ENCODE measurements at regions not wholly inside any gene's neighbourhood (a gene's known extent, or its start where the extent isn't known, plus 50 kb on each side); places are given as distances from the start of the nearest gene placed in this dataset.

DNA sequence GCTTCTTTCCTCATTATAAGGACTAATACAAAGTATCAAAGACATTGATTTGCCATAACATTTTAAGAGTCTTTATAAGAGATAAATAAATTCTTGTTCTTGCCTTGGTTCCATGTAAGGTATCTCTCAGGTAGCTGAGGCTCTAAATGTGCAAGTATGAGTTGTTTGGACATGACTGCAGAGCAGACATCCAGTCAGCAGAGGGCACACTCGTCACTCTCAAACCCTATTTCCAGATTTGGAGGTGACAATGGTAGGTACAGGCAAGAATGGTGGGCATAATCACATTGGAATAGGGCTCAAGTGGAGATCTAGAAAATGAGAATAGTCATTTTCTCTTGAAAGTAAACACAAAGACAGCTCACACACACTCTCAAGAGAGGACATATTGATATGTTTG, 133.3 kb upstream of the ZIC3 start:
- H3K4me1 Mint-ChIP-seq: peaks cover 27% of the 10 kb centered on the region
- peaks cover 14% of the 10 kb centered on the region for H3K27me3 Mint-ChIP-seq (ENCODE audit: low read depth)
- DNase-seq (ENCODE audit: low spot score): peak; percentile 52
- no peak overlapping the region for H3K27ac Mint-ChIP-seq
- no peak overlapping the region for H3K4me3 Mint-ChIP-seq
- TF ChIP-seq, protein P1, sequence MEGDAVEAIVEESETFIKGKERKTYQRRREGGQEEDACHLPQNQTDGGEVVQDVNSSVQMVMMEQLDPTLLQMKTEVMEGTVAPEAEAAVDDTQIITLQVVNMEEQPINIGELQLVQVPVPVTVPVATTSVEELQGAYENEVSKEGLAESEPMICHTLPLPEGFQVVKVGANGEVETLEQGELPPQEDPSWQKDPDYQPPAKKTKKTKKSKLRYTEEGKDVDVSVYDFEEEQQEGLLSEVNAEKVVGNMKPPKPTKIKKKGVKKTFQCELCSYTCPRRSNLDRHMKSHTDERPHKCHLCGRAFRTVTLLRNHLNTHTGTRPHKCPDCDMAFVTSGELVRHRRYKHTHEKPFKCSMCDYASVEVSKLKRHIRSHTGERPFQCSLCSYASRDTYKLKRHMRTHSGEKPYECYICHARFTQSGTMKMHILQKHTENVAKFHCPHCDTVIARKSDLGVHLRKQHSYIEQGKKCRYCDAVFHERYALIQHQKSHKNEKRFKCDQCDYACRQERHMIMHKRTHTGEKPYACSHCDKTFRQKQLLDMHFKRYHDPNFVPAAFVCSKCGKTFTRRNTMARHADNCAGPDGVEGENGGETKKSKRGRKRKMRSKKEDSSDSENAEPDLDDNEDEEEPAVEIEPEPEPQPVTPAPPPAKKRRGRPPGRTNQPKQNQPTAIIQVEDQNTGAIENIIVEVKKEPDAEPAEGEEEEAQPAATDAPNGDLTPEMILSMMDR (IDR thresholded peaks at IDR 0.05): peak; percentile 44
- TF ChIP-seq OVOL2 (CRISPR knock-in tag; IDR thresholded peaks at IDR 0.05; ENCODE audit: borderline replicate concordance): no peak
- H3K9me3 Mint-ChIP-seq: peaks cover 14% of the 10 kb centered on the region
- POLR2A ChIA-PET: no interaction called here
- ATAC-seq: peak; percentile 21
- CTCF ChIA-PET: interaction anchor here (0.7 to 4.2 kb wide), 12 partner anchors 49 to 593 kb away, joined by 3 to 27 read pairs (median 4); no protein-coding TSS in a partner anchor
- peaks cover 3% of the 10 kb centered on the region for H3K36me3 Mint-ChIP-seq

DNA sequence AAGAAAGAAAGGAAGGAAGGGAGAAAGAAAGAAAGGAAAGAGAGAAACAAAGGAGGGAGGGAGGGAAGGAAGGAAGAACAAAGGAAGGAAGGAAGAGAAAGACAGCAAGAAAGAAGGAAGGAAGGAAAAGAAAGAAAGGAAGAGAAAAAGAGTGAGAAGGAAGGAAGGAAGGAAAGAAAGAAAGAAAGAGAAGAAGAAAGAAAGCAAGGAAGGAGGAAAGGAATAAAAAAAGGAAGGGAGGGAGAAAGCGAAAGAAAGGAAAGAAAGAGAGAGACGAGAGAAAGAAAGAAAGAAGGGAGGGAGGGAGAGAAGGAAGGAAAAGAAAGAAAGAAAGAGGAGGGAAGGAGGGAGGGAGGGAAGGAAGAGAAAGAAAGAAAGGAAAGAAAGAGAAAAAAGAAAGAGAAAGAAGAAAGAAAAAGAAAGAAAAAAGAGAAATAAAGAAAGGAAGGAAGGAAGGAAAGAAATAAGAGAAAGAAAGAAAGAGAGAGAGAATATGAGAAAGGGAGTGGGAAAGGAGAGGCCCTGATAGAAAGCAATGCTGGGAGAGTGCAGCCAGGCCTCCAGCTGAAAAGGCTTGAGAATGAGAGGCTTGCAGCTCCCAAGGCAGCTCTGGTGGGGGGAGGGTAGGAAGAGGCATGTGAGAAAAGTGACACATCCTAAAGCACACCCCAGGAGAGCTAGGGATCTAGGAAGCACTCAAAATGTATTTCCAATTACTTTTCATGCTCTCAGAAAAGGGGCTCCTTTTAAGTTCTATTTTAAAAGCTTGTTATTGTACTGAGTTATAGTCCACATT, 134.0 kb upstream of the ZIC3 start:
- ChIA-PET CTCF (interaction anchor here (0.6 to 4.2 kb wide), 13 partner anchors 50 to 594 kb away, joined by 3 to 27 read pairs (median 4); no protein-coding TSS in a partner anchor), POLR2A (no interaction called here)
- Mint-ChIP-seq H3K9me3 (peaks cover 14% of the 10 kb centered on the region), H3K27me3 (ENCODE audit: low read depth) (peaks cover 19% of the 10 kb centered on the region), H3K4me3 (peak overlapping the region; percentile 53), H3K27ac (no peak overlapping the region), H3K36me3 (no peaks in the 10 kb centered on the region; the same call in none of the 2 replicates), H3K4me1 (peaks cover 27% of the 10 kb centered on the region)
- no peak for TF ChIP-seq TEAD4 (CRISPR knock-in tag; IDR thresholded peaks at IDR 0.05)
- TF ChIP-seq, protein P2, sequence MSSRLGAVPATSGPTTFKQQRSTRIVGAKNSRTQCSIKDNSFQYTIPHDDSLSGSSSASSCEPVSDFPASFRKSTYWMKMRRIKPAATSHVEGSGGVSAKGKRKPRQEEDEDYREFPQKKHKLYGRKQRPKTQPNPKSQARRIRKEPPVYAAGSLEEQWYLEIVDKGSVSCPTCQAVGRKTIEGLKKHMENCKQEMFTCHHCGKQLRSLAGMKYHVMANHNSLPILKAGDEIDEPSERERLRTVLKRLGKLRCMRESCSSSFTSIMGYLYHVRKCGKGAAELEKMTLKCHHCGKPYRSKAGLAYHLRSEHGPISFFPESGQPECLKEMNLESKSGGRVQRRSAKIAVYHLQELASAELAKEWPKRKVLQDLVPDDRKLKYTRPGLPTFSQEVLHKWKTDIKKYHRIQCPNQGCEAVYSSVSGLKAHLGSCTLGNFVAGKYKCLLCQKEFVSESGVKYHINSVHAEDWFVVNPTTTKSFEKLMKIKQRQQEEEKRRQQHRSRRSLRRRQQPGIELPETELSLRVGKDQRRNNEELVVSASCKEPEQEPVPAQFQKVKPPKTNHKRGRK (CRISPR knock-in tag; IDR thresholded peaks at IDR 0.05; ENCODE audit: borderline replicate concordance): peak; percentile 99
- ATAC-seq (peak; percentile 23), DNase-seq (ENCODE audit: low spot score) (peak; percentile 53)

DNA sequence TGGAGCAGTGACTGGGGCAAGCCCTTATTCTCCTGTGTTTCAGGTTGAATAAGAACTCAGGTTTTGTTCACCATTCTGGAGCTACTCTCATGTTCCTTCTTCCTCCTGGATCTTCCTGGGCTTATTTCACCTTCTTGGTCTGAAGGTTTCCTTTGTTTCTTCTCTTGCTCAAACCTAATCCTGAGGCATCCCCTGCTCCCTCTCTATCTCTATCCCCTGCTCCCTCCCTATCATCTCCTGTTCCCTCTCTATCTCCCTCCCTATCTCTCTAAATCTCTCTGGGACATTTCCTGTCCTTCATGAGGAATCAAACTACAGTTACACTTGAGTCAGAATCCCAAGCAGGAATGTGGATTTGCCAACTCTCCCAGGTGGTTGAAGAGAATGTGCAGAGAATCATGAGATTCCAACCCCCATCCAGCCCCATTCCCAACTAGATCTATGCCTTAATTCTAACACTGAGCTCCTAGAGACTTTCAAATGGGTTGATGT, 134.9 kb upstream of the ZIC3 start:
- TF ChIP-seq ZNF671 (CRISPR knock-in tag; IDR thresholded peaks at IDR 0.05): no peak
- no peak for TF ChIP-seq PRRX2 (CRISPR knock-in tag; IDR thresholded peaks at IDR 0.05)
- TF ChIP-seq RORB (CRISPR knock-in tag; IDR thresholded peaks at IDR 0.05): no peak
- no peak for TF ChIP-seq ELF4 (CRISPR knock-in tag; IDR thresholded peaks at IDR 0.05; ENCODE audit: low read depth)
- TF ChIP-seq, protein P2 (CRISPR knock-in tag; IDR thresholded peaks at IDR 0.05; ENCODE audit: borderline replicate concordance): 0 out of 2 replicates have a peak, but pooled peaks have one; percentile 10
- POLR2A ChIA-PET: interaction anchor here (0.6 to 0.9 kb wide), 2 partner anchors 120 to 137 kb away, joined by 4 to 7 read pairs; no protein-coding TSS in a partner anchor
- ATAC-seq (no peak), DNase-seq (ENCODE audit: low spot score) (no peak)
- H3K27me3 Mint-ChIP-seq (ENCODE audit: low read depth): peaks cover 27% of the 10 kb centered on the region
- peak overlapping the region; percentile 53 for H3K4me3 Mint-ChIP-seq
- CTCF ChIA-PET: interaction anchor here (0.7 to 4.2 kb wide), 7 partner anchors 79 to 495 kb away, joined by 3 to 27 read pairs (median 5); no protein-coding TSS in a partner anchor
- no peaks in the 10 kb centered on the region; the same call in 1 of the 2 replicates for H3K36me3 Mint-ChIP-seq
- H3K9me3 Mint-ChIP-seq: peaks cover 9% of the 10 kb centered on the region
- peaks cover 32% of the 10 kb centered on the region for H3K4me1 Mint-ChIP-seq
- H3K27ac Mint-ChIP-seq: no peak overlapping the region

DNA sequence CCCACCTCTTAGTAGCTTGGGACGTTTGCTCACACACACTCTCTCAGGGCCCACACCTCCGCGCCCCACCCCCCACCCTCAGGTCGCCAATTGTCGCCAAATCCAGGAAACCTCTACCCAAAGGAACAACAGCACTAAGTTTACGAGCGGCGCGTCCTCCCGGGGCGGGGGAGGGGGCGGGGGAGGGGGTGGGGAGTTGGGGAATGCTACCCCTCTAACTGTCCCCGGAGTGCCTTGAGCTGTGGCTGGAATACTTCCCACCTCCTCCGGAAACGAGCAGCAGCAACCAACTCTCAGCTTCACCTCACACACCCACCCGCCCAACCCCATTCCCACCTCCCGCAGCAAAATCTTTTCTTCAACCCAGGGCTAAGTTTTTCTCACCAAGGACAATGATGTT, 135.6 kb upstream of the ZIC3 start:
- POLR2A ChIA-PET: interaction anchor here (0.6 to 0.9 kb wide), 2 partner anchors 120 to 491 kb away, joined by 3 to 4 read pairs; no protein-coding TSS in a partner anchor
- no peak overlapping the region for H3K27ac Mint-ChIP-seq
- CTCF ChIA-PET: interaction anchor here (0.7 to 4.2 kb wide), 5 partner anchors 78 to 496 kb away, joined by 3 to 27 read pairs (median 5); no protein-coding TSS in a partner anchor
- peaks cover 32% of the 10 kb centered on the region for H3K27me3 Mint-ChIP-seq (ENCODE audit: low read depth)
- peaks cover 1% of the 10 kb centered on the region; the same call in 1 of the 2 replicates for H3K9me3 Mint-ChIP-seq
- H3K36me3 Mint-ChIP-seq: no peaks in the 10 kb centered on the region; the same call in 1 of the 2 replicates
- peak overlapping the region; percentile 77 for H3K4me3 Mint-ChIP-seq
- peaks cover 35% of the 10 kb centered on the region for H3K4me1 Mint-ChIP-seq
- no peak for ATAC-seq
- no peak for DNase-seq (ENCODE audit: low spot score)
- TF ChIP-seq, protein P3, sequence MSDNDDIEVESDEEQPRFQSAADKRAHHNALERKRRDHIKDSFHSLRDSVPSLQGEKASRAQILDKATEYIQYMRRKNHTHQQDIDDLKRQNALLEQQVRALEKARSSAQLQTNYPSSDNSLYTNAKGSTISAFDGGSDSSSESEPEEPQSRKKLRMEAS (CRISPR knock-in tag; IDR thresholded peaks at IDR 0.05): no peak
- TF ChIP-seq, protein P4, sequence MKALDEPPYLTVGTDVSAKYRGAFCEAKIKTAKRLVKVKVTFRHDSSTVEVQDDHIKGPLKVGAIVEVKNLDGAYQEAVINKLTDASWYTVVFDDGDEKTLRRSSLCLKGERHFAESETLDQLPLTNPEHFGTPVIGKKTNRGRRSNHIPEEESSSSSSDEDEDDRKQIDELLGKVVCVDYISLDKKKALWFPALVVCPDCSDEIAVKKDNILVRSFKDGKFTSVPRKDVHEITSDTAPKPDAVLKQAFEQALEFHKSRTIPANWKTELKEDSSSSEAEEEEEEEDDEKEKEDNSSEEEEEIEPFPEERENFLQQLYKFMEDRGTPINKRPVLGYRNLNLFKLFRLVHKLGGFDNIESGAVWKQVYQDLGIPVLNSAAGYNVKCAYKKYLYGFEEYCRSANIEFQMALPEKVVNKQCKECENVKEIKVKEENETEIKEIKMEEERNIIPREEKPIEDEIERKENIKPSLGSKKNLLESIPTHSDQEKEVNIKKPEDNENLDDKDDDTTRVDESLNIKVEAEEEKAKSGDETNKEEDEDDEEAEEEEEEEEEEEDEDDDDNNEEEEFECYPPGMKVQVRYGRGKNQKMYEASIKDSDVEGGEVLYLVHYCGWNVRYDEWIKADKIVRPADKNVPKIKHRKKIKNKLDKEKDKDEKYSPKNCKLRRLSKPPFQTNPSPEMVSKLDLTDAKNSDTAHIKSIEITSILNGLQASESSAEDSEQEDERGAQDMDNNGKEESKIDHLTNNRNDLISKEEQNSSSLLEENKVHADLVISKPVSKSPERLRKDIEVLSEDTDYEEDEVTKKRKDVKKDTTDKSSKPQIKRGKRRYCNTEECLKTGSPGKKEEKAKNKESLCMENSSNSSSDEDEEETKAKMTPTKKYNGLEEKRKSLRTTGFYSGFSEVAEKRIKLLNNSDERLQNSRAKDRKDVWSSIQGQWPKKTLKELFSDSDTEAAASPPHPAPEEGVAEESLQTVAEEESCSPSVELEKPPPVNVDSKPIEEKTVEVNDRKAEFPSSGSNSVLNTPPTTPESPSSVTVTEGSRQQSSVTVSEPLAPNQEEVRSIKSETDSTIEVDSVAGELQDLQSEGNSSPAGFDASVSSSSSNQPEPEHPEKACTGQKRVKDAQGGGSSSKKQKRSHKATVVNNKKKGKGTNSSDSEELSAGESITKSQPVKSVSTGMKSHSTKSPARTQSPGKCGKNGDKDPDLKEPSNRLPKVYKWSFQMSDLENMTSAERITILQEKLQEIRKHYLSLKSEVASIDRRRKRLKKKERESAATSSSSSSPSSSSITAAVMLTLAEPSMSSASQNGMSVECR (CRISPR knock-in tag; IDR thresholded peaks at IDR 0.05; ENCODE audit: borderline replicate concordance): no peak
- TF ChIP-seq TEAD4 (CRISPR knock-in tag; IDR thresholded peaks at IDR 0.05) (no peak), JUN (CRISPR knock-in tag; IDR thresholded peaks at IDR 0.05) (no peak)
- TF ChIP-seq, protein P5, sequence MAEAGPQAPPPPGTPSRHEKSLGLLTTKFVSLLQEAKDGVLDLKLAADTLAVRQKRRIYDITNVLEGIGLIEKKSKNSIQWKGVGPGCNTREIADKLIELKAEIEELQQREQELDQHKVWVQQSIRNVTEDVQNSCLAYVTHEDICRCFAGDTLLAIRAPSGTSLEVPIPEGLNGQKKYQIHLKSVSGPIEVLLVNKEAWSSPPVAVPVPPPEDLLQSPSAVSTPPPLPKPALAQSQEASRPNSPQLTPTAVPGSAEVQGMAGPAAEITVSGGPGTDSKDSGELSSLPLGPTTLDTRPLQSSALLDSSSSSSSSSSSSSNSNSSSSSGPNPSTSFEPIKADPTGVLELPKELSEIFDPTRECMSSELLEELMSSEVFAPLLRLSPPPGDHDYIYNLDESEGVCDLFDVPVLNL (CRISPR knock-in tag; IDR thresholded peaks at IDR 0.05; ENCODE audit: borderline replicate concordance, low read depth): no peak
